H1 (cell line): ENCODE measurements at regions not wholly inside any gene's neighbourhood (a gene's known extent, or its start where the extent isn't known, plus 50 kb on each side); places are given as distances from the start of the nearest gene placed in this dataset.

Experiments
- BRCA1 ChIP-seq: IDR thresholded peaks from 2 replicates; pipeline ENCODE4 v1.6.1; 2012; ENCODE audit warnings: low read depth, low read length, improper control_type of control experiment
- EP300 ChIP-seq, 2 experiments: IDR thresholded peaks; 1 replicate in 1 of 2; 2 replicates in 1 of 2; pipeline ENCODE4 v1.6.1; 2011 to 2012; ENCODE audit warnings: low read depth in 2 of 2, low read length in 2 of 2, mild to moderate bottlenecking in 2 of 2, borderline replicate concordance in 1 of 2, inconsistent platforms in 1 of 2, moderate library complexity in 1 of 2
- EZH2 ChIP-seq: fragments of 200-600 bp; sonication (generic); IDR thresholded peaks from 2 replicates; pipeline ENCODE4 v1.7.1; 2012; ENCODE audit warnings: low read depth, mild to moderate bottlenecking, moderate library complexity, low read length, inconsistent platforms; ENCODE audit not compliant: severe bottlenecking
- GABPA ChIP-seq: IDR thresholded peaks from 2 replicates; pipeline ENCODE4 v1.6.1; 2011; ENCODE audit warnings: mild to moderate bottlenecking, low read length, moderate library complexity, borderline replicate concordance; ENCODE audit not compliant: insufficient read depth
- JUN ChIP-seq: IDR thresholded peaks from 2 replicates; pipeline ENCODE4 v1.6.1; 2011; ENCODE audit warnings: low read depth, mild to moderate bottlenecking, improper control_type of control experiment, low read length
- POLR2A ChIP-seq, 2 experiments: IDR thresholded peaks; 1 replicate in 1 of 2; 2 replicates in 1 of 2; pipeline ENCODE4 v1.6.1; 2011; ENCODE audit warnings: low read depth in 2 of 2, low read length in 2 of 2, mild to moderate bottlenecking in 2 of 2; ENCODE audit errors: control extremely low read depth in 1 of 2
- POLR2AphosphoS5 ChIP-seq: IDR thresholded peaks from 2 replicates; pipeline ENCODE4 v1.6.1; 2011; ENCODE audit warnings: low read depth, low read length
- RFX5 ChIP-seq: IDR thresholded peaks from 2 replicates; pipeline ENCODE4 v1.6.1; 2011; ENCODE audit warnings: low read depth, low read length, improper control_type of control experiment, borderline replicate concordance
- RNF2 ChIP-seq: fragments of 200-900, 300-1000 bp; sonication (generic); IDR thresholded peaks from 2 replicates; pipeline ENCODE4 v1.7.1; 2016; ENCODE audit warnings: borderline replicate concordance, low read depth, mild to moderate bottlenecking, antibody characterized with exemption, low read length; ENCODE audit not compliant: poor library complexity, severe bottlenecking; ENCODE audit errors: missing control alignments
- SIX5 ChIP-seq: IDR thresholded peaks from 2 replicates; pipeline ENCODE4 v1.6.1; 2011; ENCODE audit warnings: mild to moderate bottlenecking, low read depth, low read length
- SUZ12 ChIP-seq: fragments of 200-600 bp; sonication (generic); IDR thresholded peaks from 2 replicates; pipeline ENCODE4 v1.6.1; 2012; ENCODE audit warnings: mild to moderate bottlenecking, inconsistent platforms, low read length, moderate library complexity, mixed read lengths
- TAF7 ChIP-seq: optimal IDR thresholded peaks from 2 replicates; pipeline ENCODE3; 2011; ENCODE audit warnings: low read depth, mild to moderate bottlenecking, inconsistent platforms, low read length, moderate library complexity, borderline replicate concordance
- TF ChIP-seq, protein P1 (sequence below), 3 experiments: IDR thresholded peaks; 1 replicate in 2 of 3; 2 replicates in 1 of 3; pipeline versions ENCODE4 v1.5.1 to v1.6.1; 2011; ENCODE audit warnings: low read length in 3 of 3, mild to moderate bottlenecking in 3 of 3, inconsistent platforms in 2 of 3, low read depth in 1 of 3, moderate library complexity in 1 of 3; ENCODE audit not compliant: insufficient read depth in 1 of 3; ENCODE audit errors: control extremely low read depth in 1 of 3

DNA sequence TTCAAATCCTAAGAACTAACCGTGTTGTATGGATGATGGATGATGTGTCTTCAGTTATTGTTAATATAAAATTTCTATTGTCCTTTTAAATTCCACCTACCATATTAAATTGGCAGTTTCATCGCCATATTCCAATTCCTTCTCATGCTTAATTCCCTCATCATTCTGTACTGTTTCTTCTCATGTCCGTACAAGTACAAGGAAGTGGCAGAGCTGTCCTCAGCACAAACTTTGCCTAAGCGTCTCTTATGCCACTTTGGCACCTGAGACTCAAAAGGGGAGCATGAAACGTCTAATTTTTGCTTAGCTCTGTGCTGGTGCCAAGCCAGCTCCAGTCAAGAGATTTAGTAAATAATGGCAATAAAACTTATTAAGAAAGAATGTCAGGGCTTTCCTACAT is 158.2 kb upstream of the LAMA2 start:
- TF ChIP-seq, protein P1, sequence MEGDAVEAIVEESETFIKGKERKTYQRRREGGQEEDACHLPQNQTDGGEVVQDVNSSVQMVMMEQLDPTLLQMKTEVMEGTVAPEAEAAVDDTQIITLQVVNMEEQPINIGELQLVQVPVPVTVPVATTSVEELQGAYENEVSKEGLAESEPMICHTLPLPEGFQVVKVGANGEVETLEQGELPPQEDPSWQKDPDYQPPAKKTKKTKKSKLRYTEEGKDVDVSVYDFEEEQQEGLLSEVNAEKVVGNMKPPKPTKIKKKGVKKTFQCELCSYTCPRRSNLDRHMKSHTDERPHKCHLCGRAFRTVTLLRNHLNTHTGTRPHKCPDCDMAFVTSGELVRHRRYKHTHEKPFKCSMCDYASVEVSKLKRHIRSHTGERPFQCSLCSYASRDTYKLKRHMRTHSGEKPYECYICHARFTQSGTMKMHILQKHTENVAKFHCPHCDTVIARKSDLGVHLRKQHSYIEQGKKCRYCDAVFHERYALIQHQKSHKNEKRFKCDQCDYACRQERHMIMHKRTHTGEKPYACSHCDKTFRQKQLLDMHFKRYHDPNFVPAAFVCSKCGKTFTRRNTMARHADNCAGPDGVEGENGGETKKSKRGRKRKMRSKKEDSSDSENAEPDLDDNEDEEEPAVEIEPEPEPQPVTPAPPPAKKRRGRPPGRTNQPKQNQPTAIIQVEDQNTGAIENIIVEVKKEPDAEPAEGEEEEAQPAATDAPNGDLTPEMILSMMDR (IDR thresholded peaks at IDR 0.05; ENCODE audit: control extremely low read depth in 1 of 3, insufficient read depth in 1 of 3, low read depth in 1 of 3, low read length in 3 of 3): no peak
- TF ChIP-seq TAF7 (no peak), SUZ12 (no peak), POLR2AphosphoS5 (no peak), SIX5 (no peak), RFX5 (no peak), RNF2 (no peak), POLR2A (IDR thresholded peaks at IDR 0.05; ENCODE audit: control extremely low read depth in 1 of 2, low read depth in 2 of 2, low read length in 2 of 2) (no peak), GABPA (no peak), EZH2 (no peak), EP300 (IDR thresholded peaks at IDR 0.05; ENCODE audit: borderline replicate concordance in 1 of 2, low read depth in 2 of 2, low read length in 2 of 2) (no peak), JUN (no peak), BRCA1 (no peak)
